Frontal cortex (tissue), 3 donors: ENCODE measurements at regions not wholly inside any gene's neighbourhood (a gene's known extent, or its start where the extent isn't known, plus 50 kb on each side); places are given as distances from the start of the nearest gene placed in this dataset.
"Not testable (repeated sequence)": the region's sequence is repeated elsewhere in the genome, so short reads cannot be mapped to it uniquely, and the experiment has no call there.

ENCODE experiments used
- DNase-seq, 2 donors: peaks; one replicate each; pipeline ENCODE4 v3.0.0; 2012; ENCODE audit warnings: low spot score in 2 of 2
- FAIRE-seq: peaks from 2 replicates; lab custom pipeline; 2012; peaks lifted over from hg19 to GRCh38; lab: Jason Lieb, UNC
- donor health status: control.
- donor health status: control.
- donor health status: control.

DNA sequence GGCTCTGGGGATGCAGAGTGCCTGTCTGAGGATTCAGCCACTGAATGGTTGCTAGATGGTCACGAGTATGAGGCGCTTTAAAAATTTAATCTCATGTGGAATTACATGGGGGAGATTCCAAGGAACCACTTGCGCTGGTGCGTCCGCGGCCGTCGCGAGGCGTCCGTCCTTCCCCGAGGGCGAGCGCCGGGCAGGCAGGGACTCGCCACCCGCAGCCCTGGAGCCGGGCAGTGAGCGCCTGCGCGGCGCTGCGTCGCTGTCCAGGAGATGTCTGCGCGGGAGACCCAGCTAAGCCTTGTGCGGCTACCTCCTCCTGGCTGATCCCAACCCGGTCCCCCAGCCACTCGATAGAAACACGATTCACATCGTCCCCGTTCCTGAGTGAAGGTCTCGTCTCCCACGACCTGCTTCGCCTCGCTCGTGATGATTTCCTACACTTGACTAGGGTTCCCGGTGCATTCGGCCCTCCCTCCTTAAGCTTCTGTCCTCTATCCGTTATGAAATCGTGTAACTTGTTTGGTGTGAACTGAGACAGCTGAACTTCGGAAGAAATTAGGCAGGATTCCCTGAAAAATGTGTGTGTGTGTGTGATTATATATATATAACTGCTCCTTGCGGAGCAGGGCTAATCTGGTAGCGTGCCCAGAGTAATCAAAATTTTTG is 536.4 kb downstream of the PRIM2 start:
- DNase-seq = peak in 1 of 2 donors; percentile 14
- not testable (repeated sequence) for FAIRE-seq

DNA sequence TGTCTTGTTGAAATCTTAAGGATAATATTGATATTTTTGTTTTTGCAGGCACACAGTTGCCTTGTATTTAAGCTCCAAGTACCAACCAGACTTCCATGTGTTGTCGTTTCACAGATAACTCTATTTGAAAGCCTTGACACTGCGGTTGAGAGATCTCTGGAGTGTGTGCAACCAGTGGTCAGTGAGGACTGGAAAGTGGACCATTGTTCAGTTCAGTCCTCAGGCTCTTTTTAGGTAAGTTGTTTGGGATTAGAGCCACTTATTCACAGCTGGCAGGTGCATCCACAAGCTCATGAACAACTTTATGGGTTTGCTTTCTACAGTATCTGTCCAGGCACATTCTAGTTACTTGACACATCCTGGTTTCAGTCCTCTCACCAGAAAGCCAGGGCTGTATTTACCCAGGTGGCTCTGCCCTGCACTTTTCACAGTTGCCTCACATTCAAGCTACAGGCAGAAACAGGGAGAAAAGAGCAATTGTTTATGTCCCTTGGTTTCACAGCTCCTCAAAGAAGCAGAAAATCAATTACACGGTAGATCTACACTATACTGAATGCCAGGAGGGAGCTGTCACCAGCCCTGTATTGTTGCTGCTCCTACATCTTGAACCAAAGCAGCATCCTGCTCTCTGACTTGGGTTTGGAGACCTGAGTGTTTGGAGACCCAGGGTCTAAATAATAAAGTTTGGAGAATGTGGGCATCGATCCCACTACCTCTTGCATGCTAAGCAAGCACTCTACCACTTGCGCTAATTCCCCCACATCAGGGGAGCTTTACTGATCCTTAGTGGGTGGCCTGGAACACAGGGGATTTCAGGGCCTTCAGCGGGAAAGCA is 543.3 kb downstream of the PRIM2 start:
- not testable (repeated sequence) for FAIRE-seq, DNase-seq

DNA sequence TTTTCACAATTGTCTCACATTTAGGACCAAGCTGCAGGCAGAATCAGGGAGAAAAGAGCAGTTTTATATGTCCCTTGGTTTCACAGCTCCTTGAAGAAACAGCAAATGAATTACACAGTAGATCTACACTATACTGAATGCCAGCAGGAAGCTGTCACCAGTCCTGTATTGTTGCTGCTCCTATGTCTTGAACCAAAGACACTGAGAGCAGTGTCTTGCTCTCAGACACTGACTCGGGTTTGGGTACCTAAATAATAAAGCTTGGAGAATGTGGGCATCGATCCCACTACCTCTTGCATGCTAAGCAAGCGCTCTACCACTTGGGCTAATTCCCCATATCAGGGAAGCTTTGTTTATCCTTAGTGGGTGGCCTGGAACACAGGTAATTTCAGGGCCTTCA is 552.7 kb downstream of the PRIM2 start:
- not testable (repeated sequence) for FAIRE-seq, DNase-seq

DNA sequence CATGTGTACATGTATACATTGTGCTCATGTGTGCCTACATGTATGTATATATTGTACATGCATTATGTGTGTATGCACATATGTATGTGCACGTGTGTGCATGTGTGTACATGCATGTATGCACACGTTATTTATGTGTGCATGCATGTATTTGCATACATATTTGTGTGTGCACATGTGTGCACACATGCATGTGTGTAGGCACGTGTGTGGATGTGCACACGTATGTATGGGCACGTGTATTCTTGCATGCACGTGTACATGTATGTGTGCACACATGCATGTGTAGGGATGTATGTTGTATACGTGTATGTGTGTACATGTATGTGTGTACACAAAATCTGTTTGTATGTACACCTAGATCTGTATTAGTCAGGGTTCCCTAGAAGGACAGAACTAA is 556.0 kb downstream of the PRIM2 start:
- not testable (repeated sequence) for FAIRE-seq, DNase-seq

DNA sequence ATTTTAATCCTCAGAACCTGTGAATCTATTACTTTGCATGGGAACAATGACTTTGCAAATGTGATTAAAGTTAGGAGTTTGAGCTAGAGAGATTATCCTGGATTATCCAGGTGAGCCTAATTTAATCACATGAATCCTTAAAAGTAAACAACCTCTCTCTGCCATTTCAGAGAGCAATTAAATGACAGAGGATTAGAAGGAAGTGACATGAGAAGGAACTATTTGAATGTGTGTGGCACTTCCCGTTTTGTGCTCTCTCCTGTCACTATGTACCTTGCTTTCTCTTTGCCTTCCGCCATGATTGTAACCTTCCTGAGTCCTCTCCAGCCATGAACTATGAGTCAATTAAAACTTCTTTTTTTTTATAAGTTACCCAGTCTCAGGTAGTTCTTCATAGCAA is 559.2 kb downstream of the PRIM2 start:
- not testable (repeated sequence) for FAIRE-seq, DNase-seq

DNA sequence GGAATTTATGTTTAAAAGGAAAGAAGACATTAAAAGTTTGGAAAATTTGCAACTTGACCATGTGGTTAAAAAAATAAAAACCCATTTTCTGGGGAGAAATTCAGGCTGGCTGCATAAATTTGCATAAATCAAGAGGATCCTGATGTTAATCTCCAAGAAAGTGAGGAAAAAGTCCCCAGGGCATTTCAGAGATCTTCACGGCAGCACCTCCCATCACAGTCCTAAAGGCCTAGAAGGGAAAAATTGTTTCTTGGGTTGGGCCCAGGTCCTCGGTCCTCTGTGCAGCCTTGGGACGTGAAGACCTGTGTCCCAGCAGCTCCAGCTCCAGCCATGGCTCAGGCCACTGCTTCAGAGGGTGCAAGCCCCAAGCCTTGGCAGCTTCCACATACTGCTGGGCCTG is 560.3 kb downstream of the PRIM2 start:
- FAIRE-seq, DNase-seq: not testable (repeated sequence)

DNA sequence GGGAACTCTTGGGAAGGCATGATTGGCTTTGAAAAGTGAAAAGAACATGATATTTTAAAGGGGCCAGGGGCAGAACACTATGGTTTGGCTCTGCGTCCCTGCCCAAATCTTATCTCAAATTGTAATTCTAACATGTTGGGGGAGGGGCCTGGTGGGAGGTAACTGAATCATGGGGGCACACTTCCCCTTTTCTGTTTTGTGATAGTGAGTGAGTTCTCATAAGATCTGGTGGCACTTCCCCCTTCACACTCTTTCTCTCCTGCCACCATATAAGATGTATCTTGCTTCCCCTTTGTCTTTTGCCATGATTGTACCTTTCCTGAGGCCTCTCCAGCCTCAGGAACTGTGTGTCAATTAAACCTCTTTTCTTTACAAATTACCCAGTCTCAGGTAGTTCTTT is 561.4 kb downstream of the PRIM2 start:
- not testable (repeated sequence) for DNase-seq, FAIRE-seq

DNA sequence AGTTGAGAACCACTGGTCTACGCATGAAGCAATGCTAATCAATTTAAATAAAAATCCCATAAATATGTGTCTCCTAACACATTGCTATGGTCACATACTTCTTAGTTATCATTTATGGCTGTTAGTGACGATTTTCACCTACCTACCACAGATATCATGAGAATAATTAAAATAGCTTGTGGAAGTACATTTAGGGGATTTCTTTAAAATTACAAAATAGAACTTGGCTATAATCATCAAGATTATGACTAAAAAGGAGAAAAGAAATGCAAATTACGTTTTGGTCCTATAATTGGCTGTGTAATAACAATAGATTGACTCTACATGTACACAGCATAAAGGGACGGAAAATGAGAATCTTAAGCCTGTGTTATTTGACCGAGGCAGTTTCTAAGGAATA is 581.4 kb downstream of the PRIM2 start:
- FAIRE-seq = not testable (repeated sequence)

DNA sequence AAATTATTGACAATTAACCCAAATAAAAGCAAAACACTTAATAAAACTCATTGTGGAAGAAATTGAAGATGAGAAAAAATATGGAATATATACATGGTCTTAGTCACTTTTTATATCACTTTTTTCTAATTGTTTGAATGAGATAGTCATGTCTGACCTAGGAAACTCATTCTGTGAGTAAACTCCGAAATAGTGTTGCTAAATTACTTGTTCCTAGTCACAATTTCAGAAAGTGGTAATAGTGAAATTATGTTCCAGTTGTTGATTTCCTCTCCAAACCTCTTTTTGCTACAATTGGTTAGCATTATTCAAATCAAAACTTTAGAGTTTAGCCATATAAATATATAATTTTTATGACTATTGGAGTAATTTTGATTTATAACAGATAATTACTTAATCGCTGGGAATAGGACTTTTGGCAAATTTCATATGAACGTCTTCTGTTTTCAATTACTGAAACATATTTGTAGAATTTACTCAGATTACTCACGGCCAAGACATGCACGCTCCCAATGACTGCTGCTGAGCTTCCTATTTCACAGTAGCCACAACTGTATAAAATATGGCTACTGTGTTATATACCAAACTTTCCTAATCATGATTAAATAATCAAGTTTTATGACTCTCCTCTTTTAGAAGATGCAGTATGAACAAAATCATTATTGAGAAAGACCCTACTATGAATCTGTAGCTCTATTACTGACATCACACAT is 583.4 kb downstream of the PRIM2 start:
- FAIRE-seq = not testable (repeated sequence)

More for the DNA sequence above, 581.4 kb downstream of the PRIM2 start:
- DNase-seq = not testable (repeated sequence)

DNA sequence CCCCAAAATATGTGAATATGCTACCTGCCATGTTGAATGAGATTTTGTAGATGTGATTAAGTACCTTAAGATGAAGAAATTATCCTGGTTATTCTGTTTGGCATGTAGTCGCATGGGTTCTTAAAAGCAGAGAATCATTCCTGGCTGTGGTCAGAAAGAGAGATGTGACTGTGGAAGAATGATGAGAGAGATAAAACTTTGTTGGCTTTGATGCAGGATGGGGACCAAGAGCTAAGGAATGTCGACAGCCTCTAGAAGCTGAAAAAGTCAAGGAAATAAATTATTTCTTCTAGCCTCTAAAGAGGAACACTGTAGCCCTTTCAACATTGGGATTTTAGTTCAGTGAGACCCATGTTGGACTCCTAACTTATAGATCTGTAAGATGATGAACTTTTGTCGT is 584.0 kb downstream of the PRIM2 start:
- not testable (repeated sequence) for FAIRE-seq, DNase-seq

More for the DNA sequence above, 583.4 kb downstream of the PRIM2 start:
- DNase-seq = not testable (repeated sequence)

DNA sequence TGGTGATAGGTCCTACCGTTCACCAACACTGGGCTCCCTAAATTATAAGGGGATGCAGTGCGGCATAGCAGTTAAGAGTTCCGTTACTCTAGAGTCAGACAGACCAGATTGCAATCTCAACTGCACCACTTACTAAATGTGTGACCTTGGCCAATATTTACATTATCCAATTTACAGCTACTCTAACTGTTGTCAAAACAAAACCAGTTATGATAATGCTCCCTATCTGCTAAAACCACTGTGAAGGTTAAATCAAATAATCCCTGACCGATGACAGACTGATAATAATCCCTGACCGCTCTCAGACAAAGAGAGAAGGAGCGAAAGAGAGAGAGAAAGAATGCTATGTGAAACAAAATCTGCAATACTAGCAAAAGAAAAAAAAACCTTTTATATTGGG is 586.9 kb downstream of the PRIM2 start:
- DNase-seq, FAIRE-seq: not testable (repeated sequence)

DNA sequence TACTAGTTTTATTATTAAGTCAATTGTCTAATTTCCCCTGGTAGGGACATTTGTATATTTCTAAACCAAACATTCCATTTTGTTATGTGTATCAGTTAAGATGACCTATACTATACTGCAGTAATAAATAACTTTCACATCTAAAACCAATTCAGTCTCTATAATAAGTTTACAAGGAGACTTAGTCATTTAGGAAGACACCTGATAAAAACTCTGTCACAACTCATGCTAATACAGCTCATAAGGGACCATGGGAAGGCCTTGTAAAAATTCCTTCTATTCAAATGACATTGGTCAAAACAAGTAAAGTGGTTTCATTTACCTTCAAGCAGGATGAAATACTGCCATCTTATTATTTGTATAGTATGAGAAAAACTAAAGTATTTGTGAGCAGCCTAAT is 597.9 kb downstream of the PRIM2 start:
- not testable (repeated sequence) for DNase-seq
- peak; percentile 75 for FAIRE-seq

DNA sequence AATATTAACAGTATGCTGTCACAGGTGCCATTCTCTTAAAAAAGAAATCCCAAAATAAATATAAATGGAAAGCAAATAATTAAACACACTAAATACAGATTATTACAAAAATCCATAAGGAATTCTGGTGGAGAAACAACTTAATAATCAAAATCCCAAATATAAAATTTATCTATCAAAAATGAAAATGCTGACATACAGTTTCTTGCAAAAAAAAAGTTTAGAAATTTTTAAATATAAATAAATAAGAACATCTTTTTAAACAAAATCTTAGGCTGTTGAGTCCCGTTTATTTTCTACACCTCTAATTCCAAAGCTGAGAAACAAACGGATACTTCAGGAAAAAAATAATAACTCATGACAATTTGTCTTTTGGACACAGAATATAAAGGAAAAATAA is 625.5 kb downstream of the PRIM2 start:
- peak; percentile 44 for FAIRE-seq
- not testable (repeated sequence) for DNase-seq

DNA sequence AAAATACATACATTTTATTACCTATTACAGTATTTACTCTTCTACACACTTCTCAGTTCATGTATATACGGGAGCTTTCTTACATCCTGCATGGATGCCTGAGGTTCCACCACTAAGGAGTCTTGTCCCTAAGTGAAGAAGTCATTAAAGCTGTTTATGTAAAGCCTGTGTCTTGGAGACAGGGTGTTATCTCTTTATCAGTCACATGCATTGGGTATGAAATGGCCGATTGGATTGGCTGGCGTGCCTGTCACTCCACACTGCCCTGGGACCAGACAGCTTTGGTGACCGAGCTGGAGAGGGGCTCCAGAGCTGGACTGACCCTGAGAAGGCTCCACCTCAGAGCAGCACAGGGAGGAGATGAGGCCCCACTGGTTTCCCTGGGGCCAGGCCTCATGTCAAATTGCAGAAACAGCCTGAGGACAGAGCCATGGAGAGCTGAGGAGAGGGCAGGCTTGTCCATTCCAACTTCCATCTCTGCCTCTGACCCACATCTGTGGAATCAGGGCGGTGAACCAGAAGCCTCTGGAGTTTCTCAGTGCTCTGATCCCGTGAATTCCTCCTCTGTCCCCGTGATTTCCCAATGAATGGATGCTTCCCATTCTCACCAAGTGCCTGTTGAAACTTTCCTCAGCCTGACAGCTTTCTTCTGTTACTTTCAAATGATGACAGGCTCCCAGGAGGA is 628.8 kb downstream of the PRIM2 start:
- not testable (repeated sequence) for DNase-seq, FAIRE-seq

DNA sequence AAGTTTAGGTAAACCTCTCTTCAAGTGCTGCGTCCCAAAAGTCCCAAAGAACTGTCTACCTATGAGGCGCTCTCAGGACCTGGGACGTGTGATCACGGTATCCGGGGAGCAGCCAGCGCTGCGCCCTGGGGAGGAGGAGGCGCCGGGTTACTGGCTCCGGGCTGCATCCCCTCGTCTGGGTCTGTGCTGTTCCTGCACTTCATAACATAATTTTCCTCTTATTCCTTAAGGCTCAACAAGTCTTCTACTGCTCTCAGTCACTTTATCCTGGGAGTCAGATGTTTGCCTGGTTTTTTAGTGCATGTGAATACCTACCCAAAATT is 629.3 kb downstream of the PRIM2 start:
- FAIRE-seq, DNase-seq: not testable (repeated sequence)

DNA sequence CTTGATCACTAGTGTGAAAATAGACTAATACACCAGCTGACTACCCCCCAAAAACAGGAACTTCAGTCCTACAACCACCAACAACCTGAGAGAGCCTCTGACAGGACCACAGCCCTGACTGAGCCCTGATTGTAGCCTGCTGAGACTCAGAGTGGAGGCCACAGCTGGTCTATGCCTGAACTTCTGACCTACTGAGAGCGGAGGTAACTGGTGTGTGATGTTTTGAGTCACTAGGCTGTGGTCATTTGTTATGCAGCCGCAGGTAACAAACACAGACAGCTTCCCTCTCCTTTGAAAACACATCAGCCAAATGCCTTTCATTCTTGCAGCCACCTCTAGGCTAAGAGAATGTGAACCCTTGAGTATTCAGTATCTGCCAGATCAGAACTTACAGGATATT is 631.1 kb downstream of the PRIM2 start:
- FAIRE-seq, DNase-seq: not testable (repeated sequence)

DNA sequence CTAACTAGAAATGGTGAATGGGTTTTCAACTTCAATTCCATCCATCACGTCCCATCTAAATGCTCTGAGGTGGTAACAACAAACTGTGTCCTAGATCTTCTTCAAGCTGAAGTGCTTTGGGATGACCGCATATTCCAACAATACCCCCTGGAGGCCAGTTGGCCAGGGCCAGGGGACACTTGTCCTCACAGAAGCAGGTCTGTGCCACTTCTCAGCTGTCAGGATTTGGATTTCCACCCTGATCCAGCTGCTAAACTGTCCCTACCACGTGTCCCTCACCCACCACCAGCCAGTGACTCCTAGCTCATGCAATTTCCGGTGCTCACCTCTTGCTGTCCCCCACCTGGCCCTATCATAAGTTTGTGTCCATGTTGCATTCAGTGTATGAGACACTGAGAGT is 633.0 kb downstream of the PRIM2 start:
- not testable (repeated sequence) for DNase-seq, FAIRE-seq

DNA sequence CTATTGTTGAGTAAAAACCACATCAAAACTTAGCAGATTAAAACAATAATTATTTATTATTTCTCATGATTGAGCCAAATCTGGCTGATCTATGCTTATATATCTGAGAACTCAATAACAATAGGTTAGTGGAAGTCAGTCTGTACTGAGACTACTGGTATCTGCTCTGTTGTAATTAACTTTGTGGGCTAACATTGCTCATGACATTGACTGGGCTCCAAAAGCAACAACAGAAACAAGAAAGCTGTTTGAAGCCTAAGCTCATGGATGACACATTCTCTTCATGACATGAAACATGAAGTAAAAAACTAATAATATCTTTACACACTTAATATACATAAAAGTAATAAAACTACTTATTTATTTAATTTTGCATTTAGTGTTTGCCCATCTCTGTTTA is 649.3 kb downstream of the PRIM2 start:
- FAIRE-seq, DNase-seq: not testable (repeated sequence)

DNA sequence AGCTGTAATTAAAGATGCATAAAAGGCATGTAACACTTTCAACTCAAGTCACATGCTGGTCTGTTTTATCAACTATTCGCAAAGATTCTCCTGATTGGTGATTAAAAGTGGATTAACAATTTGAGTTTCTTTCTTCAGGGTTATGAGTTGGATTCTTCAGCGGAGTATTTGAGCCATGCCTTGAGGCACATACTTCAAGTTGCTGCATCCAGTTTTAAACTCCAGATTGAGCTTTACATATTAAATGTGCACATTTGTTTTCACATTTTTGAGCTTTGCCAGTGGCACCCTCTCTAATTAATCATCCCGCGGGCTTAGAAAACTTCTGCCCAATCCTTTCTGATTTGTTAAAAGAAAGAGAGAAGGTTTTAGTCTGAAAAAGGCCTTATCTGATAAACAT is 654.5 kb downstream of the PRIM2 start:
- FAIRE-seq, DNase-seq: not testable (repeated sequence)

DNA sequence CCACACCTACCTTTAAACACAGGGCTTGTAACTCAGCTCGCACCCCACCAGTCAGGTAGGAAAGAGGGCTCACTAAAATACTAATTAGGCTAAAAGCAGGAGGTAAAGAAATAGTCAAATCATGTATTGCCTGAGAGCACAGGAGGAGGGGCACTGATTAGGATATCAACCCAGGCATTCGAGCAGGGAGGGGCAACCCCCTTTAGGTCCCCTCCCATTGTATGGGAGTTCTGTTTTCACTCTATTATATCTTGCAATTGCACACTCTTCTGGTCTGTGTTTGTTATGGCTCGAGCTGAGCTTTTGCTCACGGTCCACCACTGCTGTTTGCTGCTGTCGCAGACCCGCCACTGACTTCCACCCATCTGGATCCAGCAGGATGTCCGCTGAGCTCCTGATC is 657.2 kb downstream of the PRIM2 start:
- no peak for DNase-seq
- no peak for FAIRE-seq
